LNCAP (cell line): ENCODE measurements at regions not wholly inside any gene's neighbourhood (a gene's known extent, or its start where the extent isn't known, plus 50 kb on each side); places are given as distances from the start of the nearest gene placed in this dataset.

Experiments
- TF ChIP-seq, protein P1 (sequence below): fragments of 450-650 bp; IDR thresholded peaks from 2 replicates; pipeline ENCODE4 v1.5.1; 2017; ENCODE audit warnings: mild to moderate bottlenecking

GRCh38 chr4:52201715-52202114, 150.6 kb downstream of the SPATA18 start:
- TF ChIP-seq, protein P1, sequence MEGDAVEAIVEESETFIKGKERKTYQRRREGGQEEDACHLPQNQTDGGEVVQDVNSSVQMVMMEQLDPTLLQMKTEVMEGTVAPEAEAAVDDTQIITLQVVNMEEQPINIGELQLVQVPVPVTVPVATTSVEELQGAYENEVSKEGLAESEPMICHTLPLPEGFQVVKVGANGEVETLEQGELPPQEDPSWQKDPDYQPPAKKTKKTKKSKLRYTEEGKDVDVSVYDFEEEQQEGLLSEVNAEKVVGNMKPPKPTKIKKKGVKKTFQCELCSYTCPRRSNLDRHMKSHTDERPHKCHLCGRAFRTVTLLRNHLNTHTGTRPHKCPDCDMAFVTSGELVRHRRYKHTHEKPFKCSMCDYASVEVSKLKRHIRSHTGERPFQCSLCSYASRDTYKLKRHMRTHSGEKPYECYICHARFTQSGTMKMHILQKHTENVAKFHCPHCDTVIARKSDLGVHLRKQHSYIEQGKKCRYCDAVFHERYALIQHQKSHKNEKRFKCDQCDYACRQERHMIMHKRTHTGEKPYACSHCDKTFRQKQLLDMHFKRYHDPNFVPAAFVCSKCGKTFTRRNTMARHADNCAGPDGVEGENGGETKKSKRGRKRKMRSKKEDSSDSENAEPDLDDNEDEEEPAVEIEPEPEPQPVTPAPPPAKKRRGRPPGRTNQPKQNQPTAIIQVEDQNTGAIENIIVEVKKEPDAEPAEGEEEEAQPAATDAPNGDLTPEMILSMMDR, result no peak

- TF ChIP-seq, protein P1, result no peak
These were observed 151.2 kb downstream of the SPATA18 start for GRCh38 chr4:52202251-52202779.

DNA sequence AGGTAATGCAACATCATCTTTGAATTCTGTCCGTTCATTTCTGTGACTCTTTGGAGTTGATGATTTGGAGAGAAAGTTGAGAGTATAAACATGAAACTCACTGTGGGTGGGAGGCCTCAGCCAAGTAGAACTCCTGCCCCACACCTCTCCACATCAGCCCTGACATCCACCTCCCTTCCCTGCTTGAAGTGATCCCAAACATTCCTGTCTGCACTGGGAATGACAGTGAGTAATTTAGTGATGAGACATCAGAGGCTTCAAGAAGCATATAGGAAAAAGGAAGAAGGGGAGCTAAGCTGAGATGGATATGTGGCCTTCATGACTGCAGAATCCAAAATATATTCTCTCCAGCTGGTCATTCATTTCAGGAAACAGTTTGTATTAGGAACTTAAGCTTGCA, 151.8 kb downstream of the SPATA18 start:
- TF ChIP-seq, protein P1, result no peak

DNA sequence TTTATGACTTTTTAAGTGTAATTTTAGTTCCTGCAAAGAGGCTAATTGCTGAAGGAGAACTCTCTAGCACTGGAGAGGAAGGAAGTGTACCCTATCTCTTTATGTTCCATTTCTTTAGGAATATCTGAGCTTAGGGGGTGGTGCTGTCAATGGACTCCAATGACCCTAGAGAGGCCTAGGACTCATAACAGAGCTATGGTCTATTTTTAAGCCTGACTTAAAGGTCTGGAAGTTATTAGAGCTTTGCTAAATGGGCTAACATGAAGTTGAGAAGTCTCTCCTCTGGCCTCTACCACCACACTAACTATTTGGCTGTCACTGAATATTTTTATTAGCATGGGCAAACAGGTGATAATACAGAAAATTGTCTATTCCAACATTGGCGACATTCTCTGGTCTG, 152.2 kb downstream of the SPATA18 start:
- TF ChIP-seq, protein P1, result no peak

DNA sequence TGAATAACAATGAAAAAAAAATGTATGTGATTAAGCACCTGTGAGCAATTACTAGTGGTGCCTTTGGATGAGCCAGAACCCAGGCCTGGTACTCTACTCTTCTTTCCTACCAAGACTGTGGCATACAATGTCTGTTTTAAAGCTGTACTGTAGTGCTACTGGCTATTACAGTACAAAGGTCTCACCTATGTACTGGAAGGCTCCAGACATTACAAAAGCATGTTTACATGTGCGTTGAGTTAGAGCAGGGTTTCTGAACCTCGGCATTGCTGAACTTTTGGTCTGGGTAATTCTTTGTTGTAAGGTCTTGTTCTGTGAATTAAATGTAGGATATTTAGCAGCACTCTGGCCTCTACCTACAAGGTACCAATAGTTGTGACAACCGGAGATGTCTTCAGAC, 153.8 kb downstream of the SPATA18 start:
- TF ChIP-seq, protein P1, result no peak

- TF ChIP-seq, protein P1, result no peak
These were observed 161.6 kb downstream of the SPATA18 start for GRCh38 chr4:52212702-52213101.

DNA sequence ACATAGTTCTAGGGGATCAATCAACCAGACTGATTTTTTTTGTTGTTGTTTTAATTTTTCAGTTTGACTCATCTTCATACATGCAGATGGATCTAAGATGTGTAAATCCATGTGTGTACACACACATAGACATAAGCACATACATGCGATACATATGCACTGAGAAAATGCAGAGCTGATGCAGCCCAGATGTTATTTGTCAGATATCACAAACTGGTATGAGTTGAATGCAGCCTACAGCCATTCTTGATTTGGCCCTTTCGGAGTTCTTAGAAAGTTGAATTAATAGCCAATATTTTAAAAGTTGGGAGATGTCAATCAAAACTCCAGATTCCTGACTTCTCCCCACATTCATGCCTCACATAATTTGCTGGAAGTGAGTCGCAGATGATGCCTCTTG, 180.4 kb downstream of the SPATA18 start:
- TF ChIP-seq, protein P1, result no peak
